HG02973 (cell line): ENCODE measurements at regions not wholly inside any gene's neighbourhood (a gene's known extent, or its start where the extent isn't known, plus 50 kb on each side); places are given as distances from the start of the nearest gene placed in this dataset.

ENCODE experiments used
- ATAC-seq: cut with Tn5 transposase; IDR thresholded peaks from one replicate; pipeline ENCODE4 v1.9.1; 2021; ENCODE audit warnings: moderate library complexity; ENCODE audit not compliant: unreplicated experiment

DNA sequence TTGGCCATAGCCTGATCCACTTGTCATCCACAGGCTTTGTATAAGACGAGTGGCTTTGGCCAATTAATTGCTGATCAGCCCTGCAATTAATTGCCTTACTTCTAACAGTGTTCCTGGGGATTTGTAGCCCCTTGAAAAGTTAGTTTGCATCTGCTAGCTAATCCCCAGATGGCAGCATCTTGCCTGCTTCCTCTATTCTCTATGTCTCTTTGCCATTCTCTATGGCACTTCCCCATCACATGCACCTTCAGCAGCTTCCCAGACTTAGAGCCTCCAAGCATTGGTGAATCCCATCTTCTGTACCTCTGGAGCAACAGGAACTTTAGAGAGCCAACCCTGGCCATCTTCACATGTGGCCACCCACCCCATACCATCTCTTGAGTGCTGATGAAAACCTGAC, 197.0 kb upstream of the DMAC1 start:
- ATAC-seq = no peak

DNA sequence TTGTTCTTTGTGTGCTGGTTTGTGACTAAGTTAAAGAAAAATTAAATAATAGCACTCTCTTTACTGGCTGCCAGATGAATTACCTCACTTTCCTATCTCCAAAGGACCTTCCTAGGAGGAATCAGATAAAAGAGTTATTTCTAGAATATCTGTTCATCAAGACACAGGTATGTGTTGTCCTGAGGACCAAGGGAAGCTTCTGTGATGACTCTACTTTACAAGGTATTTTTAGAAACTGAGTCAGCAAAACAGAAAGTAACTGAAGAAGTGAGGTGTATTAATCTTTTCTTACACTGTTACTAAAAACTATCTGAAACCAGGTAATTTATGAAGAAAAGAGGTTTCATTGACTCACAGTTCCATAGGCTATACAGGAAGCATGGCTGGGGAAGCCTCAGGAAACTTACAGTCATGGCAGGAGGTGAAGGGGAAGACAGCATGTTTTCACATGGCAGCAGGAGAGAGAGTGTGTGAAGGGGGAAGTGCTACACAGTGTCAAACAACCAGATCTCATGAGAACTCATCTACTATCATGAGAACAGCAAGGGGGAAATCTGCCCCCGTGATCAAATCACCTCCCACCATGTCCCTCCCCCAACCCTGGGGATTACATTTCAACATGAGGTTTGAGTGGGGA, 189.2 kb upstream of the DMAC1 start:
- no peak for ATAC-seq

DNA sequence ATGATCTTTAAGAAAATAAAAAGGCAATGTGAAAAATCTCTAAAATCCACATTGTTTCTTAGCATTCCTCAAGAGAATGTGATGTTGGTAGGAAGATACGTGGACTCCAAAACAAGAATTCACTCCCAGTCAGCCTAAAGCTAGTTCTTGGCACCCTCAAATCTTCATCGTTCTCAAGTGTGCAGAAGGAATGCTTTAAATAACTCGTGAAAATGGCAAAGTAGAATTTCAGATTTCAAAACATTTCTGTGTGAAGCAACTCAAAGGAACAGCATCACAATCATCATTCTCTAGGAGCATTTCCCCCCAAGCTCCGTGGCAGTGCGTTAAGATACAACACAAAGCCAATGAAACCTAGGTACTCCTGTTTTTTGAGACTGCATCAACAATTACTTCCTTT, 185.1 kb upstream of the DMAC1 start:
- ATAC-seq = no peak

DNA sequence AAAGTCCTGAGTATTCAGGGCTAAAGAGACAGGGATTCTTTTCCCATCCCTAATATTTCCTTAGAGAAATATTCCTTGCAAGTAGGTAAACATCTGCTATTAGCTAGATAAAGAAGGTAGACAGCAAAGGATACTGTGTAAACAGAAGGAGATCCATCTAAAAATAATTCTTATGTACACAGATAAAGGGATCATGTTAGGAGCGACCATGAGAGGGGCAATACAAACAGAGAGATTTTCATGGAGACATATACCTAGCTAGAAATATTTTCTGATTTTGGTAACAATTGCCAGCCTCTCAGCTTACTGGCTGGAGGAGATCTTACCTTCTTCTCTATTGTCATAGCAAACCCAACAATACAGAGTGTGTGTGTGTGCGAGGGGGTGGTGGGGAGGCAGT, 184.6 kb upstream of the DMAC1 start:
- ATAC-seq = no peak

DNA sequence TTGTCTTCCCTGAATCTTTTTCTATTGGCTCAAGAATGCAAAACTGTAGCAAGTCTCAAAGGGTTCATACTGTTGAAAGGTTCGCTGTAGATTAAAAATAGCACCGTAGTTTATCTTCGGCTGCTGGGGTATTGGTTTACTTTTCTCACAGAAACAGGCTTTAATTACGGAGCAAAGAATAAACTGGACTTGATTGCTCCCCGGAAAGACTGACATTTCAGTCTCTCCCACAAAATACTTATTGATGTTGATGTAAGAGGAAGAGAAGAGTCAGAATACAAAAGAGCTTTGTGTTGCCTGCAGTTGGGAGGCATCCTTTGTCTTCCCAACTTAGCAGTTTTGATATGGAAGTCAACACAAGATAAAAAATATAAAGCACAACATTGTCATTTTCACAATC, 183.9 kb upstream of the DMAC1 start:
- ATAC-seq = no peak

DNA sequence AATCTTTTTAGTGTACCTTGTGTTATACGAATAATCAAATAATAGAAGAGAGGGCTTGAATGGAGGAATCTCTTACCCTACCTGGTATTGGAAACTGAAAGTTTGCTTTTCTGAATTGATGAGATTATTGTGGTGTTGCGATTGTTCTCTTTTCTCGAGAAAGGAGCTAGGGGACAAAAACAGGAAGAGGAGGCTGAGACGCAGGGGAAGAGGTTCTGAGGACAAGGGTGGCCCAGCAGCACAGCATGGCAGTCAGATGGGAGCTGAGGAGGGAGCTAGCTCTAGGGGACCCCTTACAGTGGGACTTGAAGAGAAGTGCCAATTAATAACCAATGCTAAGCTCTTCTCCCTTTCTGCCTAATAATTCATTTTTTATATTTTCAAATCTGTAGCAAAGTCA, 183.3 kb upstream of the DMAC1 start:
- ATAC-seq = no peak

DNA sequence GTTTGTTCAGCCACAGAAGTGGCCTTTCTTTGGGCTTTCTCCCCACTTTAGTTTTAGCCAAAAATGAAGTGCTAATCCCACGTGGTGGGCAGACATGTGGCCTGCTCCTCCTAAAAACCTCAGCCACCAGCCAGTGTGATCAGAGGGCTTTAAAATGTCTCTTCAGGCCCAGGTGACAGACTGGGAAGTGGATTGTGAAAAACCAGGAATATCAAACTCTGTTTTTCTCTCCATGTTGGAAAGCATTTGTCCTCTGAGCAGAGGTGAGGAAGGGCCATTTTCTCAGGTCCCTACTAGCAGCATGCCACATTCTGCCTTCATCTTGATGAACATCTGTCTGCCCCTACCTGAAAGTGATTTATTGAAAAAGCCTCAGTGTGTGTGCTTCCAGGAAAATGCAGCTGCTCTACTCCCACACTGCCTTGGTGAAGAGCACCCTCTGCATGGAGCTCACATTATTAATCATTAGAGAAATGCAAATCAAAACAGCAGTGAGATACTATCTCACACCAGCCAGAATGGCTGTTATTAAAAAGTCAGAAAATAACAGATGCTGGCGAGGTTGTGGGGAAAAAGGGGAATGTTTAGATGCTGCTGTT, 181.2 kb upstream of the DMAC1 start:
- ATAC-seq = no peak

DNA sequence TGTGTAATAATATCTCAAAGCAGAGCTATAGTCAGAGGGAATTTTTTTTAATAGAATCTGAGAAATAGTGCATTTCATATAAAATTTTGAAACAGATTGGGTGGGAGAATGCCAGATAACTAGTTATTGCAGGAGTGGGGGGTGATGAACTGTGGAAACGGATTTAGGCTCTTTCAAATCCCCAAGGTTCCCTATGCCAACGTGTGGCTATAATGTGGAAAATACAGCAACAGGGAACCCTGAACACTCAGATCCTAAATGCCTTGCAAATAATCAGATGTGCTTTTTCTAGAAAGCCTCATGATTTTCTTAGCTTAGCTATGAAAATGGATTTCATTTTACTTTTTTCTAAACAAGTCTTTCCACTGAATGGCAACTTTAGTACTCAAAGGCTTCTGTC, 180.5 kb upstream of the DMAC1 start:
- no peak for ATAC-seq

DNA sequence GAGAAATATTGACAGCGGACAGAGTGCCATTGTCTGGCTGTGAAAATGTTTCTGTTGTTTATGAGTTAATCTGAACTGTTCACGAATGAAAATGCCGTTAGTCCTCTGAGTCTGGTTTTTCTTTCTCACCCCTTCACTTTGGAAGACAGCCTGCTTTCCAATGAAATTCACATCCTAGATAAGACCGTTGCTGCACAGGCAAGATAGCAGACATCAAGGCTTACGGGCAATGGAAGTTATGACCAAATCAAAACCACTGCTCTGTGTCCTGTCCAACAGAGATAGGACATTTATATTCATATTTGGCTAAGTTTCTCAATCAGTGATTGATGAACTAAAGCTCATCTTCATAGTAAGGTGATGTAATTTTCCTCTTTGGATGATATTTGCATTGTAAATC, 180.0 kb upstream of the DMAC1 start:
- ATAC-seq = no peak

DNA sequence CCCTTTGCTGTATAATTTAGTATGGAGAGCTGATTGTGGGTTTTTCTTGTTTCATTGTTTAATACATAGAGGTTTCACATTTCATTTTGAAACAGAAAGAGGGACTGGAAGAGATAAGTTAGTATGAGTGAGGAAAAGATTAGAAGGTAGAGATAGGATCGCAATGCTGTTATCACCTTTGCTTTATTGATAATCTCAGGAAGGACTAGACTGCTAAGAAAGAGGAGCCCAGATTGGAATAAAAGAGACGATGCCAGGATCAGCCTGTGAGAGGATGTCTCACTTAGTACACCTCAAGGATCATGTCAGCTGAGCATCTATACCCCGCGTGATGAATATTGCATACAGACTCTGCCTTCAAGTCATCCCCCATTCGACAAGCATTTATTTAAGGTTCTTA, 178.0 kb upstream of the DMAC1 start:
- no peak for ATAC-seq

DNA sequence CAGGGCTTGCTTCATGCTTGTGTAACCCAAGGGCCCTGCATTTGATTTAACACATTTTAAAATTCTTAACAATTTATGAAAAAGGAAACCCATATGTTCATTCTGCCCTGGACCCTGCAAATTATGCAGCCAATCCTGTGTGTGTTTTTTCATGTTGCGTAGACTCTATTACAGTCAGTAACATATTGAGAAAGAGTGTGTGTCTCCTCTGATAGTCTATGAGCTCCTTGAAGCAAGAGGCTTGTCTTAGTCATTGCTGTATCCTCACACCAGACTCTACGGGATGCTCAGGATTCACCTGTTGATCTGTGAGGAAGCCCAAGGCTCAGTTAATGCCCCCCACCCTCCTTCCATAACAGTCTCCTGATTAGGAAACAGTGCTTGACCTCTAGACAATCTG, 177.3 kb upstream of the DMAC1 start:
- no peak for ATAC-seq

DNA sequence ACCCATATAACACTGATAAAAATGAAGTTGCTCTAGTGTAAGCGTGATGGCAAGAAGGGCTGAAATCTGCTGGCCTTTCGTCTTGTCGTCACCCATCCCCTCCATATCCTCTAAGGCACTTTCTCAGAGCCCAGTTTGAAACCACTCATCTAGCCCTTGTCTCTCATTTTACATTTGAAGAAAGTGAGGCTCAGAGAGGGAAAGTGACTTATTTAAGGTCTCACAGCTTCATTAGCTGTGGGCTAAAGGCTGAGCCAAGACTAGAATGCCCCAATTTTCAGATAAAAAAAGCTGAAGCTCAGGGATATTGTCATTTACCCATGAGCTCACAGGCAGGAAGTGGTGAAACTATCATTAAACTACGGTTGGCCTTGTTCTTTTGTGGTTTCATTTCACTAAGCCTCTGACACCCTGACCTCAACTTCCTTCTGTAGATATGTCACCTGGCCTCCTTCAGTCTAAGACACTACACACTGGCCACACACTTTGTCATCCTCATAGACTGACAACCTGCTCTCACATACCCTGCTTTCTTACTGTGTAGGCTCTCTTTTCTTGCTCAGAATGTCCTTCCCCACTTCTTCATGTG, 176.7 kb upstream of the DMAC1 start:
- ATAC-seq = peak; percentile 97

DNA sequence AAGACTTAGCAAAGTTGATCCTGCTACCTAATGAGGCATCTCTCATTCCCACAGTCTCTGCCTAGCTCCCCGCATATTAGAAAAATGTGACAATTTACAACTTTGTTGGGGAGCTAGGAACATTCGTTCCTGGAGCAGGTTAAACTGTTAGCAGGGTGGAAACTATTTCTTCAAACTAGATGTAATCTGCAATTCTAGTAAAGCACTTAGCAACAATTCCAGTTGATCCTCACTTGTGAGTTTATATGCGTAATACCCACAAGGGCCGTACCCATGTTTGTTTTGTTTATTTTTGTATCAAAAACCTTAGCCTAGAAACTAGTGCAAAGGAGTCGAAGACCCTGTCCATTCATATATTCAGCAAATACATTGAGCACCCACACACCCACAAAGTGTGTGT, 175.8 kb upstream of the DMAC1 start:
- ATAC-seq = no peak

DNA sequence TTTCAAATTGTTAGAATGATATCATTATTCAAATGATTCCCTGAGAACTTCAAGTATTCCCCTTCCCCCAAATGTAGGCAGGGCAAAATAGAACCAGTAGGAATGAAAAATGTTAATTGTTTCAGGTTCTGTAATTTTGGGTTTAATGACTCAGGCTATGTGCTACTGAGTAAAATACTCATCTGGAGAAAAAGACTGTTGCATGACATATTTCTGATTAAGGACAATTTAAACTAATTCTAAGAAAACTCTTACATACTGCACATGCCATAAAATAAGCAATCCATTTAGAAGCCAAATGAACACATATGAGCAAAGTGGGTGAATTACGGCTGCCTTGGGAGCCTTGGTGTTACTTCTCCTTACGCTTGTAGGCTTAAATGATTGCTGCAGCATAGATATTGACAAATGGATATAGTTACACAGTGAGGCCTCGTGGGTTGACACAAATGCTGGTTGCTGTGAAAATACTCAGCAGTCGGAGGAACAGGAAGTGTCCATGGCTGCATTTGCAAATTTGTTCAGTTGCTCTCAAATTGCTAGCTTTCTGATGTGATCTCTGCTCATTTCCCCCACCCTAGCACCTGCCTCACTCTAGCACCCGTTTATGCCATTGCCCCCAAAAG, 174.9 kb upstream of the DMAC1 start:
- peak; percentile 18 for ATAC-seq

DNA sequence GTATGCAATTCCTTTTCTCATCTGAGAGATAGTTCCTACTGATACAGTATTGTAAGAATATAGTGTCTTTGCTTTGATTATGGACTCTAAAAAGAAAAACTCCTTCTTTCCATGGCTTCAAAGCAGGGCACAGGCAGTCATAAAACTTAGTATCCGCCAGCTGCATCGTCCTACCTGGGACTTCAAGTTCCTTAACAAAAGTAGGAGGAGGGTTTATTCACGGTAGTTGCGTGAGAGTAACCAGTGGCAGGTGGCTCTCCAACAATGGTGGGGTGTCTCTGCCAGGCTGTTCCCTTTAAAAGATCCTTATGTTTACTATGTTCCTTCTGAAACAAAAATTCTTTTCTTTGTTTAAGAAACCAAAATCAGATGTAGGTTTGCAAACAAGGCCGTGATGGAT, 173.5 kb upstream of the DMAC1 start:
- no peak for ATAC-seq

DNA sequence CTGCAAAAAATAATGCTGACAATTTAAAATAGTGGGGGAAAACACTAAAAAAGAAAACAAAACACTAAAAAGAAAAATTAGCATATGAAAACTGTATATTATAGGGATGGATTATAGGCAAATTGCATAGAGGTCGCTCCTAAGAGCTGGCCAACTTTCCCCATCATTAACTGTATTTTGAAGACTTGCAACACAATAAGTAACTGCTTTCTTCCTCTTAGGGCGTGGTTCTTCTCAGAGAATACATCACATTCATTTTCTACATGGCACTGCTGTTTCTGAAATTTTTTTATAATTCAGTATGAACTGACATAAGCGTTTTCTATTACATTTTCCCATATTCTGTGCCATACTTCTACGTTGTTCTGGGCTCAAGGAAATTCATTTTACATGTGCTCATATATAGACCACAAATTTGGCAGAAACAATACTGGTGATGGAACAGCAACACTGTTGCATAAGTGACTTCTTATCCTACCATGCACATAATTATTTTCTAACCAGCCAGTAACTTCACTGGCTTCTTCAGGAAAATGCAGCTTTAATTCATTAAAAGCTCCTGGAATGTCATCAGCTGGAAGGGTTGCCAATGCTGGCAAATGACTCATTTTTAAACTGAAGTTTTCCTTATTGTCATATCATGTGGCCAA, 171.2 kb upstream of the DMAC1 start:
- no peak for ATAC-seq

DNA sequence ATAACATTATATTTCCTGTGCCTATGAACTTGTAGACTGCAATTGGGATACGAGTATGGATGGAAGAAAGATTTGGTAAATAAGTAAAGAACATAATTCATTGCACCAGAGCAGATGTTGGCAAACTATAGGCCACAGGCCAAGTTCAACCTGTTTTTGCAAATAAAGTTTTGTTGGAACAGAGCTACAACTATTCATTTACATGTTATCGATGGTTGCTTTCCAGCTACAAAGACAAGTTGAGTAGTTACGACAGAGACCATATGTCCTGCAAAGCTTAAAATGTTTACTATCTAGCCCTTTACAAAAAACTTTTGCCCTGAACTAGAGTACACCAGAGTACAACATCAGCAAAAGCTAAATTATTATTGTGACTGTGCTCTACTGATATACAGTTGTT, 169.1 kb upstream of the DMAC1 start:
- no peak for ATAC-seq

DNA sequence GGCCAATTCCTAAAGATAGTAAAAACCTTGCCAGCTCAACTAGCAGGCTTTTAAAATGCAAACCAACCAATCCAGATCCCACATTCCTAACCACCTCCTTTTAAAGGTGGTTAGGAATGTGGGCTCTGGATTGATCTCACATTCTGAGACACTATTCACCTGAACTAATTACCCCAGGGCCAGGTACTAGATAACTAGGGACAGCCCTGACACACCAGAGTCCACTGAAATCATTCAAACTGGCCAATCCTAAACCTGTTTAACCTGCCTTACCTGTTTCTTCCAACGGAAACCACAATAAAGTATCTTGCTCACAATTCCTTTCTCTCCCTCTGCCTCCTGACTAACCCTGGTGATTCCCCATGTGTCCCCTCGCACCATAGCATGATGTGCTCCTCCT, 168.3 kb upstream of the DMAC1 start:
- no peak for ATAC-seq

DNA sequence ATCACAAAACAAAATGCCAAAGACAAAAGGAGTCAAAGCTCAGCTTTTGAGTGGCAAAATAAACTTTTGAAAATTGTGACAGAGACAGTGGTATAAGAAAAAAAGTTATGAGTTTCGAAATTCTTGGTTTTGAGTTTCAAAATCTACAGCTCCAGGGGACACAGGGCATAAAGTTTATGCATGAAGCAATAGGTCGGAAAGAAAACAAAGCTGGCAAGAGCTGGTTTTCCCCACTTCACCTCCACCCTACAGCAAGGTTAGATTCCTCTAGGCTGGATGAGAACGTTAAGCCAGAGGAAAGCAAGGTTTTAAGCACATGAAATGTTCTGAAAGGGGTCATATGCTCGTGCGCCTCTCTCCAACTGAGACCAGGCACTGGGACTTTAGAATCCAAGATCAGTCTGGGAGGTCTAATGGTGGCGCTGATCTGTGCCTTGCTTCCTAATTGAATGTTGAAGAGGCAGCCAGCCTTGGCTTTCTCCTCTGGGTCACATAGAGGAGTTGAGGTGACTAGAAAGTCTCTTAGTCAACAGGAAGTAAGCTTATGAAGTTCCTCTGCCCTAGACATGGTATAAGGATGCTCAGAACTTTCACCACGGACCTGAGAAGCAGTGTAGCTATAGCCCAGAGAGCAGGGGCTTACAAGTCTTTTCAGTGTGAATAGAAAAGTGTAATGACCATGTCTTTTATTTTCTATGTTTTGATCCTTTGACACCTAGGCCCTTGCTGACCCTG, 167.7 kb upstream of the DMAC1 start:
- ATAC-seq = no peak

DNA sequence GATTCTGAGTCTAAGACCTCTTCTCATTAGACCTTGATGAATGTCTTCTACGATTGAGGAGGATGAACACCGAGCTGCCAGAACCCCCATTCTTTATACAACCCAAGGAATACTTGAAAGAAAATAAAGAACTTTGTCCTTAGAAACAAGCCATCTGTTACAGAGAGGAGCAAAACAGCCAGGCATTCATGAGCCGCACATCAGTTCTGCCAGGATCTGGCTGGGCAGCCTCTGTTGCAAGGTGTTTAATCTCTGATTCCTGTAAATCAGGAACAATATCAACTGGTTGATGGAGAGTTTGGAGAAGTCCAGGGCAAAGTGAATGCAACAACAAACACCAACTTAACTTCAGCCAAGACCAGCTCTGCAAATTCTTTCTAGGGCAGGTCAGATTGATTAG, 165.5 kb upstream of the DMAC1 start:
- no peak for ATAC-seq

DNA sequence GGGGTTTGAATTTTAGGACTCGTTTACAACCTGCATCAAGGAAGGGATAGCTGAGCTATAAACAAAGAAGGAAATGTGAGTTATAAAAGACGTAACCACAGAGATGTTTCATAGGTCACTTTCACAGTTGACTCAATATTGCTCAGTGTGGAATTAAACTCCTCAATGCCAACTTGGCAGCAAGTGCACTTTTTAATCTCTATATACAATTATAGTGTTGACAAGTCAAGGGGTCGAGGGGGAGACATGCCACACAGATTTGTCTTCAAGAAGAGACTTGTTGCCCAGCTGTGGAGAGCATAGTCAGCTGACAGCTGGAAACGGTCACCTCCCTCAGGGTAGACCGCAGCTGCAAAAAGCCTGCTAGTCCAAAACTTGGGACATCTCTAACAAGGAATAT, 163.4 kb upstream of the DMAC1 start:
- no peak for ATAC-seq
